ENCODE measurements at regions not wholly inside any gene's neighbourhood (a gene's known extent, or its start where the extent isn't known, plus 50 kb on each side); places are given as distances from the start of the nearest gene placed in this dataset.

DNA sequence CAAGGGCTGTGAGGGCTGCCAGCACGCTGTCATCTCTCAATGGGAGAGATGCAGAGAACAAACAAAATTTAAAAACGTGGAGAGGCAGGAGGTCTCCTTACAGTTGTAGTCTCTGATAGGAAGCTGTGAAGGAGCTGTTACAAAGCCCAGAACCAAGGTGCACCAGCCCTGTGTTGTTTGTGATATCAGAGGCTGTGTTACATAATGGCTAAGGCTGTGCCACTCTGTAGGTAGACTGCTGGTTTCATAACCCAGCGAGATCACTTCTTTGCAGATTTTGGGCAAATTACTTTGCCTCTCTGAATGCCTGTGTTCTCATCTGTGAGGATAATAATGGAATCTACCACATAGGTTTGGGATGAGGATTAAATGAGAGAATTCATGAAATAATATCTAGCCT lies 1480.7 kb upstream of the WWC1 start:
- TF ChIP-seq, protein P1, sequence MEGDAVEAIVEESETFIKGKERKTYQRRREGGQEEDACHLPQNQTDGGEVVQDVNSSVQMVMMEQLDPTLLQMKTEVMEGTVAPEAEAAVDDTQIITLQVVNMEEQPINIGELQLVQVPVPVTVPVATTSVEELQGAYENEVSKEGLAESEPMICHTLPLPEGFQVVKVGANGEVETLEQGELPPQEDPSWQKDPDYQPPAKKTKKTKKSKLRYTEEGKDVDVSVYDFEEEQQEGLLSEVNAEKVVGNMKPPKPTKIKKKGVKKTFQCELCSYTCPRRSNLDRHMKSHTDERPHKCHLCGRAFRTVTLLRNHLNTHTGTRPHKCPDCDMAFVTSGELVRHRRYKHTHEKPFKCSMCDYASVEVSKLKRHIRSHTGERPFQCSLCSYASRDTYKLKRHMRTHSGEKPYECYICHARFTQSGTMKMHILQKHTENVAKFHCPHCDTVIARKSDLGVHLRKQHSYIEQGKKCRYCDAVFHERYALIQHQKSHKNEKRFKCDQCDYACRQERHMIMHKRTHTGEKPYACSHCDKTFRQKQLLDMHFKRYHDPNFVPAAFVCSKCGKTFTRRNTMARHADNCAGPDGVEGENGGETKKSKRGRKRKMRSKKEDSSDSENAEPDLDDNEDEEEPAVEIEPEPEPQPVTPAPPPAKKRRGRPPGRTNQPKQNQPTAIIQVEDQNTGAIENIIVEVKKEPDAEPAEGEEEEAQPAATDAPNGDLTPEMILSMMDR (IDR thresholded peaks at IDR 0.05) = no peak
- no peak for TF ChIP-seq EZH2 (IDR thresholded peaks at IDR 0.05; ENCODE audit: borderline replicate concordance, insufficient read depth, low read depth, low read length, poor library complexity, severe bottlenecking)
